IPS-20b (cell line): ENCODE measurements at regions not wholly inside any gene's neighbourhood (a gene's known extent, or its start where the extent isn't known, plus 50 kb on each side); places are given as distances from the start of the nearest gene placed in this dataset.

ENCODE experiments used
- H3K27ac ChIP-seq: one replicate; pipeline ENCODE4 v1.5.1; 2013; ENCODE audit warnings: low read length
- H3K27me3 ChIP-seq: 2 replicates; pipeline ENCODE4 v1.6.1; 2013; ENCODE audit warnings: mild to moderate bottlenecking, low read length, inconsistent platforms; ENCODE audit not compliant: insufficient read depth
- H3K36me3 ChIP-seq: 2 replicates; pipeline ENCODE4 v1.6.1; 2013; ENCODE audit warnings: low read depth, mild to moderate bottlenecking, inconsistent platforms, low read length, moderate library complexity; ENCODE audit not compliant: insufficient read depth
- H3K4me1 ChIP-seq: 2 replicates; pipeline ENCODE4 v1.6.1; 2013; ENCODE audit warnings: mild to moderate bottlenecking, control low read depth, inconsistent platforms, low read length, moderate library complexity; ENCODE audit not compliant: insufficient read depth
- H3K4me3 ChIP-seq: 2 replicates; pipeline ENCODE4 v1.5.1; 2013; ENCODE audit warnings: mild to moderate bottlenecking, low read length, inconsistent platforms
- H3K9ac ChIP-seq: 2 replicates; pipeline ENCODE4 v1.6.1; 2013; ENCODE audit warnings: low read depth, mild to moderate bottlenecking, inconsistent platforms, low read length, moderate library complexity
- H3K9me3 ChIP-seq: 2 replicates; pipeline ENCODE4 v1.6.1; 2013; ENCODE audit warnings: mild to moderate bottlenecking, low read depth, low read length, inconsistent platforms; ENCODE audit not compliant: insufficient read depth

DNA sequence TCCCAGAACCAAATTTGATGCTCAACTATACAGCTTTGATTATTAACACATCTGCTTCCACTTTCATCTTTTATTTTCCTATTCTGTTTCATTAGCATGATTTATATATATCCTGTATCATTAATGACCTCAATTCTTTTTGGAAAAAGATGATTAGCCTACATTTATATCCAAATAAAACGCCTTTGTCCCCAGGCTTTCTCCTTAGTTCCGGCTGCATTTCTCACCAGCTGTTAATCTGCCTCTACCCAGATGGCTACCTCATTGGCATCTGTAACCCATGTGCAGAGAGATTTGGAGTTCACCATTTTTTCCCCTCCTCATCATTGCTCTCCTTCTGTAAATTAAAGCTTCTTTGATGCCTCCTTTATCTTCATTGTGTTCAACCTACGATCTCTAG, 336.8 kb upstream of the RGS6 start:
- Histone ChIP-seq H3K4me3 (no peak overlapping the region), H3K9me3 (0 out of 2 replicates have a peak, but pooled peaks cover 7% of the 10 kb centered on the region), H3K9ac (no peak overlapping the region), H3K36me3 (no peaks in the 10 kb centered on the region), H3K27me3 (no peaks in the 10 kb centered on the region), H3K27ac (no peak overlapping the region), H3K4me1 (no peaks in the 10 kb centered on the region)

DNA sequence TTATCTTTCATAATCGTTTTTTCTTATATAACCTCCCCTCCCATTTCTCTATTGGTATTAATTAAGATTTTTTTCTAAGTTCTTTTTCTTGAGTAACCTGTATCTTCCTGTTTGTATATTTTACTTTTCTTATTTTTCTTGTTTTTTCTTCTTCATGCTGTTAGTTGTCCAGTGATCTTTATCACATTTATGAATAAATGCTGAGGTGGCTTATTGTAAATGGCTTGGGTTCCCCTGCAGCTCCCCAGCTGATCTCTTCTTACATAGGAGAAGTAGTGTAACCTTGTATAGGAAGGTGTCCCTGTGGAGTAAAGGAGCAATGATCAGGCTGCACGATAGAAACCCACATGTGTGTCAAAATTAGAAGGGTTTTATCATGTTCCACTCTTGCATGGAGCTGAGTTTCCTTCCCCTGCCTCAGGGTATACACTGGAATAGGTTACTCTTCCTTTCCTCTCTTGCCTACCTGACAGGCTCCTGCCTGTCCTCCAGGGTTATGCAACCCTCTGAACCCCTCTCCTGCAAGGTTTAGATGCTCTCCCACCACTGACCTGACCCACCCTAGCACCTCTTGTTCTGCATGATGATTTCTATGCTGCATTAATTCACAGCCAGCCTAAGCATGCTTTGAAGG, 334.8 kb upstream of the RGS6 start:
- Histone ChIP-seq H3K4me1 (no peaks in the 10 kb centered on the region), H3K27me3 (no peaks in the 10 kb centered on the region), H3K36me3 (no peaks in the 10 kb centered on the region), H3K9ac (no peak overlapping the region), H3K27ac (no peak overlapping the region), H3K9me3 (0 out of 2 replicates have a peak, but pooled peaks cover 10% of the 10 kb centered on the region), H3K4me3 (no peak overlapping the region)

GRCh38 chr14:71597955-71598660, 334.1 kb upstream of the RGS6 start:
- Histone ChIP-seq H3K9me3 (0 out of 2 replicates have a peak, but pooled peaks cover 10% of the 10 kb centered on the region), H3K4me3 (no peak overlapping the region), H3K4me1 (no peaks in the 10 kb centered on the region), H3K27ac (no peak overlapping the region), H3K36me3 (no peaks in the 10 kb centered on the region), H3K9ac (no peak overlapping the region), H3K27me3 (no peaks in the 10 kb centered on the region)

GRCh38 chr14:71600309-71600708, 331.9 kb upstream of the RGS6 start:
- 0 out of 2 replicates have a peak, but pooled peaks cover 10% of the 10 kb centered on the region for H3K9me3 ChIP-seq
- no peak overlapping the region for H3K4me3 ChIP-seq
- no peaks in the 10 kb centered on the region for H3K4me1 ChIP-seq
- no peak overlapping the region for H3K9ac ChIP-seq
- H3K27ac ChIP-seq, result no peak overlapping the region
- H3K27me3 ChIP-seq, result no peaks in the 10 kb centered on the region
- H3K36me3 ChIP-seq, result no peaks in the 10 kb centered on the region

DNA sequence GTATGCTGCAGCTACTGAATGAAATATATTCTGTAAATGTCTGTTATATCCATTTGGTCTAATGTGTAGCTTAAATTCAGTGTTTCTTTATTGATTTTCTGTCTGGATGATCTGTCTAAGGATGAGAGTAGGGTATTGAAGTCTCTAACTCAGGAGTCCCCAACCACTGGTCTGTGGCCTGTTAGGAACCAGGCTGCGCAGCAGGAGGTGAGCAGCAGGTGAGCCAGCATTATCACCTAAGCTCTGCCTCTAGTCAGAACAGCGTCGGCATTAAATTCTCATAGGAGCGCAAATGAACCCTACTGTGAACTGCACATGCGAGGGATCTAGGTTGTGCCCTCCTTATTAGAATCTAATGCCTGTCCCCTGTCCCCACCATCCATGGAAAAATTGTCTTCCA, 329.7 kb upstream of the RGS6 start:
- Histone ChIP-seq H3K36me3 (no peaks in the 10 kb centered on the region), H3K9ac (no peak overlapping the region), H3K4me3 (no peak overlapping the region), H3K9me3 (0 out of 2 replicates have a peak, but pooled peaks cover 10% of the 10 kb centered on the region), H3K27me3 (no peaks in the 10 kb centered on the region), H3K27ac (no peak overlapping the region), H3K4me1 (peaks cover 6% of the 10 kb centered on the region; the same call in 1 of the 2 replicates)

DNA sequence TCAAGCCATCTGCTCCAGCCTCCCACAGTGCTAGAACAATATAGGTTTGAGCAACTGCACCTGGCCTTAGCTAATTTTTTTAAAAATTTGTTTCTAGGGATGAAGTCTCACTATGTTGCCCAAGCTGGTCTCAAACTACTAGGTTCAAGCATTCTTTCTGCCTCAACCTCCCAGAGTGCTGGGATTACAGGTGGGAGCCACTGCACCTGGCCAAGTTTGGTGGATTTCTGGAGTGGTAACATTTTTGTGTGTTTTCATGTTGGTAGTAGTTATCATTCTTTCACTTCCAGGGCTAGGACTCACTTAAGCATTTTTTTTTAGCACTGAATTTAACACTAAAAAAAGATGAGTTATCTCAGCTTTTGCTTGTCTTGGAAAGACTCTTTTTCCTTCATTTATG, 328.0 kb upstream of the RGS6 start:
- peaks cover 12% of the 10 kb centered on the region; the same call in 1 of the 2 replicates for H3K4me1 ChIP-seq

DNA sequence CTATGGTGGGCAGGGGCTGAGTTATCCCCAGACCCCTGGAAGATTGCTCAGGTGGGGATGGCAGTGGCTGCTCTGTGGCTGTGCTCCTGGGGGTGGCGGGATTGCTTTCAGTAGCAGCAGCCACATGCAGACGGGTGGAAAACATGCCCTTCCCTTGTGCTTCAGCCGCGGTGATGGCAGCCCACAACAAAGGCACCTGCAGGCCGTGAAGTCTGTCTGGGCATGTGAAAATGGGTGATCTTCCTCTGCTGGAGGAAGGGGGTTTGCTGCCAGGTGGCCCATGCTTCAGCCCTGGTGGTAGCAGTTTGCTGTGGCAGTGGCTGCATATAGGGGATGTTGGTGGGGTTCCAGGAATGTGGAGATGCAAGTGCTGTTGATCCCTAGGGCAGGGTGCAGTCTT, 326.2 kb upstream of the RGS6 start:
- H3K9ac ChIP-seq, result no peak overlapping the region
- H3K27me3 ChIP-seq, result no peaks in the 10 kb centered on the region
- no peaks in the 10 kb centered on the region for H3K36me3 ChIP-seq
- no peak overlapping the region for H3K4me3 ChIP-seq
- no peak overlapping the region for H3K27ac ChIP-seq
- no peaks in the 10 kb centered on the region for H3K9me3 ChIP-seq
- peaks cover 12% of the 10 kb centered on the region; the same call in 1 of the 2 replicates for H3K4me1 ChIP-seq

More for the DNA sequence above, 328.0 kb upstream of the RGS6 start:
- Histone ChIP-seq H3K36me3 (no peaks in the 10 kb centered on the region), H3K9ac (no peak overlapping the region), H3K9me3 (0 out of 2 replicates have a peak, but pooled peaks cover 10% of the 10 kb centered on the region), H3K4me3 (no peak overlapping the region), H3K27me3 (no peaks in the 10 kb centered on the region), H3K27ac (no peak overlapping the region)

DNA sequence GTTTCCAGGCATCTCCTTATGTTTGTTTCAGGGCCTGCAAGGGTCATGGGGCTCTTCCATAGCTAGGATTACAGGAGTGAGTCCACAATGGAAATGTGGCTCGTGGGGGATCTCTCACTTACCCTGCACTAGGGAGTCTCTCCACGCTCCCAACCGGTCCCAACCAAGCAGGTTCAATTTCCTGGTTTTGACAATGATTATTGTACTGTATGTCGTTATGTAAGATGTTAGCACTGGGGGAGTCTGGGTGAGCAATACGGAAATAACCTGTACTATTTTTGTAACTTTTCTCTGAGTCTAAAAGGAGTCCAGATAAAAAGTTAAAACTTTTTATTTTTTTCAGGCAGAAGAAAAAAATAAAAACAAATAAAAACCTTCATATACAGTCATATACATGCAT, 325.7 kb upstream of the RGS6 start:
- Histone ChIP-seq H3K4me1 (peaks cover 12% of the 10 kb centered on the region; the same call in 1 of the 2 replicates), H3K36me3 (no peaks in the 10 kb centered on the region), H3K4me3 (no peak overlapping the region), H3K9ac (no peak overlapping the region), H3K27ac (no peak overlapping the region), H3K27me3 (no peaks in the 10 kb centered on the region), H3K9me3 (no peaks in the 10 kb centered on the region)

DNA sequence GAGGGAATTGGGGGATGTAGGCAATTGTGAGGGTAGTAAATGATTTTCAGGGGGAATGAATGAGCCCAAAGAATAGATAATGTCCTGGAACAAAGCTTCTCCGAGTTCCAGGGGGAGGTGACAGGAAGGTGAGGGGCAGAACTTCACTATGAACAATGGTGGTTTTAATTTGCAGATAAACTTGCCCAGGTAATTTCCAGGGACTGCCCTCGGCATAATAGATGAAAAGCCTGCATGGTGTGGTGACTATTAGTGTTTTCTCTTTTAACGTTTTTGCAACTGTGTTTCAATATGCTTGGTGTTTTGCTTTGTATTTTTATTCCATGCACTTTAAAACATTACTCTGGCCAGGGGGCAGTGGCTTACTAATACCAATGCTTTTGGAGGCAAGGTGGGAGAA, 325.2 kb upstream of the RGS6 start:
- Histone ChIP-seq H3K4me3 (no peak overlapping the region), H3K36me3 (no peaks in the 10 kb centered on the region), H3K27ac (no peak overlapping the region), H3K9me3 (no peaks in the 10 kb centered on the region), H3K4me1 (peaks cover 12% of the 10 kb centered on the region; the same call in 1 of the 2 replicates), H3K27me3 (no peaks in the 10 kb centered on the region), H3K9ac (no peak overlapping the region)

DNA sequence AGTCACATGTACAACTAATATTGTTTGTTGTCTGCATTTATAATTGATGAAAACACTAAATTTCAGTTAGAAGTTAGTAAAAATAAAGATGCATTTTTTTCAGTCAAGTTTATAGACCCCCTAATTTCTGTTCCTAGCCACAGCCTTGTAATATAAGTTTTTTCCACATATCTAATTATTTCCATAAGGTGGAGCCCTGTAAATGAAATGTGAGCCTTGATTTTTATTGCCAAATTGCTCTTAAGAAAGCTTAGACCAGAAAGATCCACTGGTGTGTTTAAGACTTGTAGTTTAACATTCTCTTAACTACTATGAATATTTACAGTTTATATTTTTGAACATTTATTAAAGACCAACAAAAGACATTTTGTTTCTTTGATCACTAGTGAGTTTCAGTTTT, 322.1 kb upstream of the RGS6 start:
- no peaks in the 10 kb centered on the region for H3K9me3 ChIP-seq
- H3K4me3 ChIP-seq, result no peak overlapping the region
- H3K36me3 ChIP-seq, result no peaks in the 10 kb centered on the region
- no peaks in the 10 kb centered on the region for H3K27me3 ChIP-seq
- peaks cover 12% of the 10 kb centered on the region; the same call in 1 of the 2 replicates for H3K4me1 ChIP-seq
- no peak overlapping the region for H3K9ac ChIP-seq
- H3K27ac ChIP-seq, result no peak overlapping the region

DNA sequence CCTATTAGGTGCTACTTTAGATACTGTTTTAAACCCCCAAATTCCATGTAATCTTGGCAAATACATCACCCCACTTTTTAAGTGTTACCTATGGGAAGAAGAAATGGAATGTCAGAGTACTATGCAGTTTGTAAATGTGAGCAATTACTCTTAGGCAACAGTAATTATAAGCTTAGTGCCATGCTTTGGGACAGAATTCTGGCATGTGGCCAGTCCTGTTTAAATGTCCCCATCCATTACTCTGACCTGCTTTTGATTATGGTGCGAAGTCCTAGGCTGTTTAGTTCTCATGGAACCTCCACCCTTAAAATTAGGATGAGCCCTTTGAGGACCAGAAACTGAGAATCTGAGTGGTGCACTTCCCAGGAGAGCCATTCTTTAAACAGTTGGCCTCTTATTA, 321.4 kb upstream of the RGS6 start:
- Histone ChIP-seq H3K27ac (no peak overlapping the region), H3K4me1 (peaks cover 12% of the 10 kb centered on the region; the same call in 1 of the 2 replicates), H3K36me3 (no peaks in the 10 kb centered on the region), H3K9ac (no peak overlapping the region), H3K27me3 (no peaks in the 10 kb centered on the region), H3K4me3 (no peak overlapping the region), H3K9me3 (no peaks in the 10 kb centered on the region)

DNA sequence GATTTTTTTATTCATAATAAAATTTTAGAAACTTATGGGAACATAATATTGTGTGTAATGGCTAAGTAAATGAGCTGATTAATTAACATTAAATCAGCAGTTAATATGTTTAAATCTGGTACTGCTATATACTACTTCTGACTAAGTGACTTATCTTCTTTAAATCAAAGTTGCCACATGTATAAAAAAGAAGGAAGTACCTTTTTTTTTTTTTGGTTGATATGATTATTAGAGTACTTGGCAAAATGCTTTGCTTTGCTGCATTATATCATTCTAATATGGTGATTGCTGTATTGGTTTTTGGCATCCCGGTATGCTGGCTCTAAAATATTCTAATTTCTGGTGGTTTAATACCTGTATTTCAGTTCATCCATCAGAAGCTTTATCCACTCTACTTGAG, 319.1 kb upstream of the RGS6 start:
- Histone ChIP-seq H3K27me3 (no peaks in the 10 kb centered on the region), H3K9me3 (no peaks in the 10 kb centered on the region), H3K36me3 (no peaks in the 10 kb centered on the region), H3K4me3 (no peak overlapping the region), H3K9ac (no peak overlapping the region), H3K27ac (no peak overlapping the region), H3K4me1 (peaks cover 9% of the 10 kb centered on the region; the same call in 1 of the 2 replicates)
